MG63 (cell line): ENCODE measurements at regions not wholly inside any gene's neighbourhood (a gene's known extent, or its start where the extent isn't known, plus 50 kb on each side); places are given as distances from the start of the nearest gene placed in this dataset.

Experiments
- DNase-seq: peaks from one replicate; pipeline ENCODE4 v3.0.0-alpha.2; 2020
- H3K27me3 ChIP-seq: fragments of 250-450 bp; sonication (Bioruptor Pico); 2 replicates; pipeline ENCODE4 v1.5.1; 2020; ENCODE audit warnings: mild to moderate bottlenecking, moderate library complexity
- H3K36me3 ChIP-seq: fragments of 250-450 bp; sonication (Bioruptor Pico); 2 replicates; pipeline ENCODE4 v1.5.1; 2020; ENCODE audit warnings: mild to moderate bottlenecking, moderate library complexity
- H3K4me3 ChIP-seq: fragments of 250-450 bp; sonication (Bioruptor Pico); 2 replicates; pipeline ENCODE4 v1.5.1; 2020; ENCODE audit warnings: mild to moderate bottlenecking, moderate library complexity
- H3K9me3 ChIP-seq: fragments of 250-450 bp; sonication (Bioruptor Pico); 2 replicates; pipeline ENCODE4 v1.5.1; 2020; ENCODE audit warnings: mild to moderate bottlenecking, moderate library complexity

DNA sequence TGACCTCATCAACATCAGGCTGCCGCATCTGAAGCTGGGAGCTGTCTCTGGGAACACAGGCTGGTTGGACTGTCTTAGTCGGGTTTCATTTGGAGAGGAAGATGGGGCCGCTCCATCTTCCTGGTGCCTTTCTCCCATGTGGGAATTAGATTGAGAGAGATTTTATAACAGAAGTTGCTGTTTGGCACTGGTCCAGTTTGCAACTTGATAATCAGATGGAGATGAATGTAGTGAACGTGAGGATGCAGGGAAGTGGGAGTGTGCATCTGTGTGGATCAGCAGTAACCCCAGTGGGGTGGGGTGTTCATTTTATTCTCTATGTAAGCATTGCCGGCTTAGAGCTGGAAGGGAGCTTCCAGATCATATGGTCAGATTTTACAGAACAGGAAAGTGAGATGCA is 250.9 kb downstream of the DCDC2C start:
- DNase-seq, result no peak
- no peaks in the 10 kb centered on the region for H3K9me3 ChIP-seq
- no peaks in the 10 kb centered on the region for H3K27me3 ChIP-seq
- H3K4me3 ChIP-seq, result no peak overlapping the region
- no peaks in the 10 kb centered on the region for H3K36me3 ChIP-seq

DNA sequence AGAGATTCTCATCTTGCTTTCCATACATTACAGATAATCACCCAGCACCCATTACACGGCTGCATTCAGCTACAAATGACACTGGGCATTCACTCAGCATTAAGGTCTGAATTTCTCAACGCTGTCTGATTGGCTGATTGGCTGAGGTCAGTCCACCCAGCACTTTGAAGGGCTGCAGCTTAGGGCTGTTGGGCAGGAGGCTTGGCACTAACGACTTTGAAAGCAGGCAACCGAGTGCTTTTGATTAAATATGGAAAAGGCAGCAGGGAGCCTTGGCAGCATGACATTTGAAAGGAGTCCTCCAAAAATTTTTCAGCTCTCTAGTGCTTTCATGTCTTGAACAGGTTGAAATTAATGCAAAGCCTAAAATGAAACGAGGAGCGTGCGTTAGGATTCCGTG is 253.0 kb downstream of the DCDC2C start:
- DNase-seq, result no peak
- Histone ChIP-seq H3K4me3 (no peak overlapping the region), H3K27me3 (no peaks in the 10 kb centered on the region), H3K9me3 (no peaks in the 10 kb centered on the region), H3K36me3 (no peaks in the 10 kb centered on the region)

DNA sequence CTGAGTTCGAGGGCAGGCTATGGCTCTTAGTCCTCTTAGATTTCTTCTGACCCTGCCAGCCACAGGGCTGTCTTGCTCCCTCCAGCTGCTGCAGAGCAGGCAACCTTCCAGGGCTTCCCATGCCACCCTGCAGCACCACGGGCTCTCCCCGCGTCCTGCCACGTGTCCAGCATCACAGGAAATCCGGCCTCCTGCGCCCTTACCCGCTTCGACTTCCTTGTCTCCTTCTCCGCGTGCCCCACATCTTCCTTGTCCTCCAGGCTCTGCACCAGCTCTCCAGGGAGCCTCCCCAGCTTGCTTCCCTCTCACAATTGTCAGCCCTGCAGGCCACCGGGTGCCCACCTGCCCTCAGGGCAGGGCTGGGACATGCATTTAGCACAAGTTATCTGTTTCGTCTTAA is 253.5 kb downstream of the DCDC2C start:
- Histone ChIP-seq H3K4me3 (no peak overlapping the region), H3K36me3 (no peaks in the 10 kb centered on the region), H3K9me3 (no peaks in the 10 kb centered on the region), H3K27me3 (no peaks in the 10 kb centered on the region)
- DNase-seq, result no peak

DNA sequence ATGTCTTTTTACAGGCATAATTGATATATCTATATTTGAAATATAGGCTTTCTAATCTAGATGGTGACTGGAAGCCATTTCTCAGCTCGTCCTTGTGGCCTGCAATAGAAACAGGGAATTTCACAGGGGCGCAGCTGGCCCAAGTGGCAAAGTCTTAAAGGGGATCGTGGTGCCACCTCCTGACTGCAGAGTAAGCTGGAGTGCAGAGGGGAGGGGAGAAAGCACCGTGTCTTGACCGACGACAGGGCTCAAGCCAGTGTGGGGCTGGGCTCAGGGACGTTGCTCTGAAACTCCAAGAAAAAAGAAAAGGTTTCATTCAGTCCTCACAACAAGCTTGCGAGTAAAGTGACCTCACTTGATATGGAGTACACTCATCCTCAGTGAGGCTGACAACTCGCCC is 255.1 kb downstream of the DCDC2C start:
- no peaks in the 10 kb centered on the region for H3K27me3 ChIP-seq
- no peak for DNase-seq
- no peaks in the 10 kb centered on the region for H3K9me3 ChIP-seq
- no peak overlapping the region for H3K4me3 ChIP-seq
- no peaks in the 10 kb centered on the region for H3K36me3 ChIP-seq

DNA sequence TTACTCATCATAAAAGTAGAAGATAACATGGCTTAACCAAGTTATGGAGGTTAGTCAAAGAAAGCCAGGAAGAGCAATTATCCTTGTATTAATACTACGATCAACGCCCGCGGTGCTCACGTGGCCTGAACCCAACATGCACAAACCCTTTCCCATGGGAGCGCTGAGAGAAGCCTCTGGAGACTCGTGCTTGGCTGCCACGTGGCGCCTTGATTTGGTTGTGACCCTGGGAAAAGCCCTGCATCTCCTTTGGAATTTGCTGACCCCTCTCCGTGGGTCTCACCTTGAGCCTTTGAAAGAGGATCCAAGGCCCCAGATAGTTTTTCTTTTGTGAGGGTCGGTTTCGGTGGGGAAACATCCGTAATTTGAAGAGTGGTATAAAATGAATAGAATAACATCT is 255.6 kb downstream of the DCDC2C start:
- Histone ChIP-seq H3K9me3 (no peaks in the 10 kb centered on the region), H3K27me3 (no peaks in the 10 kb centered on the region), H3K4me3 (no peak overlapping the region), H3K36me3 (no peaks in the 10 kb centered on the region)
- DNase-seq, result no peak

DNA sequence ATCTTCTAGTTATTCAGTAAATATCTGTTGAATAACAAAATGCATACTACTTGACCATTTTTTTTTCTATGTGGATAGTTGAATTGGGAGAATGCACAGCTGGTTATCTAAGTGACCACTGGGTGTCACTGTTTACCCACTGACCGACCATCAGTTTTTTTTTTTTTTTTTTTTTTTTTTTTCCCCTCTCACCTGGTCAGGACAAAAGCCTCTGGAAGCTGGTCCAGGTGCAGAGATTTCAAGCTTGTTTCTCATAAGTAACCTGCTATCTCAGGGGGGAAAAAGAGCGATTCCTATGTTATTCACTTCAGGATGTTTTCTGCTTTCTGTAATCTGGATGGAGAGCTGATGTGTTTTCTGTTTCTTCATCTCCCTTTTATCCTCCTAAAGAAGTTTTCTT is 256.0 kb downstream of the DCDC2C start:
- H3K27me3 ChIP-seq, result no peaks in the 10 kb centered on the region
- no peaks in the 10 kb centered on the region for H3K36me3 ChIP-seq
- no peaks in the 10 kb centered on the region for H3K9me3 ChIP-seq
- DNase-seq, result no peak
- H3K4me3 ChIP-seq, result no peak overlapping the region

DNA sequence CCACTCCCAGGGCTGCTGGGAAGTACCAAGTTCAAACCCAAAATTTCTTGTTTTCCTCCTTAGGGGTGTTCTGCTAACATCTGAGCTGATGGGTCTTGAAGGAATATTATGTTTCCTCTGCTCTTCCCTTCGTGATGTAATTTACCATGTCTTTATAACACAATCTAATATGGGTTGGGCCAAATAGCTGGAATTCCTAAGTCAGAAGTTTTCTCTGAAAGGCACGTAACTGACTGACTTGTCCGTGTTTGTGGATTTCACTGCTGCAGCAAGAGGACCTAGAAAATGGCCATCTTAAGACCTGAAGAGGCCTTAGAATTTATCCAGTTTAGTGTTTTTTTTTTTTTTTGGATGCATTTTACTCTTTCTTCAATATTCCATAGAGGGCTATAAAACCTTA is 256.7 kb downstream of the DCDC2C start:
- H3K9me3 ChIP-seq, result no peaks in the 10 kb centered on the region
- H3K36me3 ChIP-seq, result no peaks in the 10 kb centered on the region
- H3K27me3 ChIP-seq, result no peaks in the 10 kb centered on the region
- no peak overlapping the region for H3K4me3 ChIP-seq
- DNase-seq, result no peak

DNA sequence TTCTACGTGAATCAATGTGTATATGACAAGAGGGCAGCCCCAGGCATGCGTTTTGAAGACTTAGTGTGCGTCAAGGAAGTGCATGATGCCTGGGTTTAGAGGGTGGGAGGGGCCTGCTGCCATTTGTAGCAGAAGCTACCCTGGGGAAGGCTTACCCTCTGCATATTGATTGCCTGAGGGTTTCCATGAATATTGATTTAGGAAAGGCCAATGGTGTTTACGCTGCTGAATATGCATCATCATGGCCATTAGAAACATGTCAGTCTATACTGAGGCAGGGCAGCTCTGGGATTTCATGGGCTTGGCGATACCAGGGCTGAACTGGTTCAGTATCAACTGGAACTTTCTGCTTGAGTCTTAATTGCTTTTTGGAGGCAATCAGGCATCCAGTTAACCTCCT is 259.3 kb downstream of the DCDC2C start:
- no peaks in the 10 kb centered on the region for H3K36me3 ChIP-seq
- H3K27me3 ChIP-seq, result no peaks in the 10 kb centered on the region
- H3K9me3 ChIP-seq, result no peaks in the 10 kb centered on the region
- no peak overlapping the region for H3K4me3 ChIP-seq
- DNase-seq, result no peak

DNA sequence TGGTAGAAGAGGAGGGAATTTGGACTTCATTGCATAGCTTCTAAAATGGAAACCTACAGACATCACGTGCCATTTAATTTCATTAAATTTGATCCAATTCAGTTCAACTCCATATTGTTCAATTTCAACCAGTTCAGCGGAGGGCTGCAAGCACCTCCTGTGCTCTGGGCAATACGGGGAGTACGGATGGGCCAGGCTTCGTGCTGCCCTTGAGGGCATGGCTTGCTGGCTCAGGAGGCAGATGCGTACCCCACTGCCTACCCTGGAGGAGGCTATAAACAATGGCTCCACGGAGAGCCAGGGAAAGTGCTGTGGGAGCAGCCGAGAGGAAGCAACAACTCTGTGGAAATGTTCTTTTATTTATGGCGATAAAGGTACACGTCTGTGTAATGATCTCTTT is 261.8 kb downstream of the DCDC2C start:
- H3K9me3 ChIP-seq, result no peaks in the 10 kb centered on the region
- no peaks in the 10 kb centered on the region for H3K36me3 ChIP-seq
- DNase-seq, result no peak
- no peaks in the 10 kb centered on the region for H3K27me3 ChIP-seq
- no peak overlapping the region for H3K4me3 ChIP-seq

DNA sequence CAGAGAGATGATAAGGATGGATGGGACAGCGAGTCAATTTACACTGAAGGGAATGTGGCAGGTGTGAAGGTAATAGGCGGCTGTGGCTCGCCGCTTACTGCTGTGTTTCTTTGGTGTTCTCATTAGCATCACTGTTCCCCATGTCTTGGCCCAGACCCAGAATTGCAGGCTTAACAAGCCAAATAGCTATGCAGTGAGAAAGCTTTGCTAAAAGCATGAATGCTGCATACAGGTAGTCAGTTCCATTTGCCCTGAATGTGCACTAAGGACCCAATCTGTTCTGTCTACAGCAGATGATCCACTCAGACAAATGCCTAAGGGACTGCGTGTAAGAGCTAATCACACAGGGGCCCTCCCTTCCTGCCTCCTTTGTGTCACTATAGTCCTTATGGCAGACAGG is 262.6 kb downstream of the DCDC2C start:
- H3K9me3 ChIP-seq, result no peaks in the 10 kb centered on the region
- H3K27me3 ChIP-seq, result no peaks in the 10 kb centered on the region
- no peak for DNase-seq
- no peak overlapping the region for H3K4me3 ChIP-seq
- no peaks in the 10 kb centered on the region for H3K36me3 ChIP-seq

DNA sequence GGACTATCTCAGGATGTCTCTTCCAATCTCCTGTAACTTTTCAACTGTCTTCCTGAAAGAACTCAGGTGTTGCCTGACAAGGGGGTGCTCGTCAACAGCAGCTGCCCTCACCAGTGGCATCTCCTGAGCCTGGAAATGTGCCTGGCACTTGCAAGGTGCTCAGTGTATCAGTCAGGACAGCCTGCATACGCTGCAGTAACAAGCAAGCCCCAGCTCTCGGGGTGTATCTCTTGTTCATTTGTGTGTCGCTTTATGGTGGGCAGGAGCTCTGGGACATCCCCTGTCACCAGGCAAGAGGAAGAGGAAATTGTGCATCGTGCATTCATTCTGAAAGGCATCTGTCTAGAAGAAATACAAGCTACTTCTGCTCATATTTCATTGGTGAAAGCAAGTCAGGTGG is 263.1 kb downstream of the DCDC2C start:
- DNase-seq, result no peak
- no peaks in the 10 kb centered on the region for H3K36me3 ChIP-seq
- no peaks in the 10 kb centered on the region for H3K27me3 ChIP-seq
- H3K9me3 ChIP-seq, result no peaks in the 10 kb centered on the region
- H3K4me3 ChIP-seq, result no peak overlapping the region

DNA sequence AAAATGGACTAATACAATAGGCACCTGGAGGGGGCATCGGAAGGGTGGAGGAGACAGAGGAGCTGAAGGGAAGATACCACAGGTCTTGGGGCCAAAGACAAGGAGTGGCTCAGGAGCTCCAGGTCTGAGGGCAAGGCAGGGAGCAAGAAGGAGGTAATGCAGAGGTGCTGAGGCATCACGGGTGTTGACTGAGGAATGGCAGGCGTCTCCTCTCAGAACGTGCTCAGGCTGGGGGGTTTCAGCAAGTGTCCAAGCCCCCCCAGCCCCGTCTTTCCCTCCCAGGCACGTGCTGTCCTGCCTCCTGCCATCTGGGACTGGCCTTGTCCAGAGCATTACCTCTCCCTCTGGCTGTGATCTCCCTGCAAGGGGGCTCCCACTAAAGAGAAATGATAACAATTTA is 265.4 kb downstream of the DCDC2C start:
- Histone ChIP-seq H3K27me3 (no peaks in the 10 kb centered on the region), H3K9me3 (no peaks in the 10 kb centered on the region), H3K36me3 (no peaks in the 10 kb centered on the region), H3K4me3 (no peak overlapping the region)
- no peak for DNase-seq

DNA sequence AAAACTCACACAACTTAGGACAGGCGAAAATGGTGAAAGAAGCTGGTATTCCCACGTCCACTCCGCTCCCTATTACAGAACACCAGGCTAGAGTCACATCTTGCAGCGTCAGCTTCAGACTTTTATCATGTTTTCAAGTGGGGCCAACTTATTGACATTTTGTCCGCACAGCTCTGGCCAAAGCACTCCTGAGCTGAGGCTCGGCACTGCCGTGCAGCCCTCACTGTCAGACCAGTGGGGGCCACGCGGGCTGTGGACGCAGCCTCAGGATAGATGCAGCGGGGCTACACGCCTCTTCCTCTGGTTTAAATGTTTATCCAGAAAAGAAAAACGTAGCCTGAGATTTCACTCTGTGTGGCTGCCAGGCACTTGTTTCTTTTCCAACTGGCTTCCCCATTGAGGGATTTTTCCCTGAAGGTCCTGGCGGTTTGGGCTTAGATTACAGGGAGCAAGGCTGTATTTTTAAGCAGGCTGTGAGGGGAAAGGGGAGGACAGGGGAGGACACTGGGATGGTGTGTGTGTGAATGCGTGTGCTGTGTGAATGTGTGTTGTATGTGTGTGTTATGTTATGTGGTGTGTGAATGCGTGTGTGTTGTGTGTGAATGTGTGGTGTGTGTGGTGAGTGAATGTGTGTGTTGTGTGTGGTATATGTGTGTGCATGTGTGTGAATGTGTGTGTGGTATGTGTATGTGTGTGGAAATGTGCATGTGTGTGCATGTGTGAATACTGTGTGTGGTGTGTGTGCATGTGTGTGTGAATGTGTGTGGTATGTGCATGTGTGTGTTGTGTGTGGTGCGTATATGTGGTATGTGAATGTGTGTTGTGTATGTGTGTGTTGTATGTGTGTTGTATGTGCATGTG is 267.6 kb downstream of the DCDC2C start:
- Histone ChIP-seq H3K27me3 (no peaks in the 10 kb centered on the region), H3K36me3 (no peaks in the 10 kb centered on the region), H3K9me3 (no peaks in the 10 kb centered on the region), H3K4me3 (no peak overlapping the region)
- no peak for DNase-seq

DNA sequence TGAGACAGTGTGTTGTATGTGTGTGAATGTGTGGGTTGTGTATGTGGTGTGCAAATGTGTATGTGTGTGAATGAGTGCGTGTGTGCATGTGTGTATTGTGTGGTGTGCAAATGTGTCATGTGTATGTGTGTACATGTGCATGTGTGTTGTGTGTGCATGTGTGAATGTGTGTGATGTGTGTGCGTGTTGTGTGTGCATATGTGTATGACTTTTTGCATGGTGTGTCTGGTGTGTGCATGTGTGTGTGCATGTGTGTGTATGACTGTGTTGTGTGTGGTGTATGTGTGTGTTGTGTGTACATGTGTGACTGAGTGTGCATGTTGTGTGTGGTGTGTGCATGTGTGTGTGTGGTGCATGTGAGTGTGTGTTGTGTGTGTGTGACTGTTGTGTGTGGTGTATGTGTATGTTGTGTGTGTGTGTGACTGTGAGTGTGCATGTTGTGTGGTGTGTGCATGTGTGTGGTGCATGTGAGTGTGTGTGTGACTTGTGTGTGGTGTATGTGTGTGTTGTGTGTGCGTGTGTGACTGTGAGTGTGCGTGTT is 268.3 kb downstream of the DCDC2C start:
- H3K27me3 ChIP-seq, result no peaks in the 10 kb centered on the region
- H3K9me3 ChIP-seq, result no peaks in the 10 kb centered on the region
- H3K4me3 ChIP-seq, result no peak overlapping the region
- no peaks in the 10 kb centered on the region for H3K36me3 ChIP-seq
- DNase-seq, result no peak

DNA sequence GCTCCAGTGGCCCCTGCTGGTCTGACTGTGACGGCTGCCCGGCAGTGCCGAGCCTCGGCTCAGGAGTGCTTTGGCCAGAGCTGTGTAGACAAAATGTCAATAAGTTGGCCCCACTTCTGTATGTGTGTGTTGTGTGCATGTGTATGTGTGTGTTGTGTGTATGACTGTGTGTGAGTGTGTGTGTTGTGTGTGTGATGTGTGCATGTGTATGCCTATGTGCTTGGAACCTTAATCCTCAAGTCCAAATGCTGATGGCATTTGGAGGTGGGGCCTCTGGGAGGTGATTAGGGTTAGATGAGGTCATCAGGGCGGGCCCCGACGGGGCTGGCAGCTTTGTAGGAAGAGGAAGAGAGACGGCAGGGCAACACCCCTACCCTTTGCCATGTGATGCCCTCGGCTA is 269.0 kb downstream of the DCDC2C start:
- DNase-seq, result no peak
- Histone ChIP-seq H3K36me3 (no peaks in the 10 kb centered on the region), H3K9me3 (no peaks in the 10 kb centered on the region), H3K27me3 (no peaks in the 10 kb centered on the region), H3K4me3 (no peak overlapping the region)

DNA sequence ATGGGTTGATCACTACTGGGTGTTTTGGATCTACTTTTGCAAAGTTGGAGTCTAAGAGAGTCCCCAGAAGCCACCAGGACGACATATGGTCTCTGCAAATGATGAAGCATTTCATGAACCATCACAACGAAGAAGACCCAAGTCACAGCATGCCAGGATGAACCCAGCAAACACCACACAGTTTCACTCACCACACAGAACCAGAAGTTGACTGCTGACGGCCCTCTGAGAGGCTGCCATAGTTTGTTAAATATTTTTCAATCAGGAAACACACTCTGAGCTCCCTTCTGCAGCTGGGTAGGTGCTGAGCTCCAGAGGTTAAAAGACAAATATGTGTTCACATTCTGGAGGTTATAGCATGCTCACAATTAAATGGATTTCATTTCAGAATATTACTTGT is 271.4 kb downstream of the DCDC2C start:
- DNase-seq, result no peak
- Histone ChIP-seq H3K36me3 (no peaks in the 10 kb centered on the region), H3K27me3 (no peaks in the 10 kb centered on the region), H3K9me3 (no peaks in the 10 kb centered on the region), H3K4me3 (no peak overlapping the region)

DNA sequence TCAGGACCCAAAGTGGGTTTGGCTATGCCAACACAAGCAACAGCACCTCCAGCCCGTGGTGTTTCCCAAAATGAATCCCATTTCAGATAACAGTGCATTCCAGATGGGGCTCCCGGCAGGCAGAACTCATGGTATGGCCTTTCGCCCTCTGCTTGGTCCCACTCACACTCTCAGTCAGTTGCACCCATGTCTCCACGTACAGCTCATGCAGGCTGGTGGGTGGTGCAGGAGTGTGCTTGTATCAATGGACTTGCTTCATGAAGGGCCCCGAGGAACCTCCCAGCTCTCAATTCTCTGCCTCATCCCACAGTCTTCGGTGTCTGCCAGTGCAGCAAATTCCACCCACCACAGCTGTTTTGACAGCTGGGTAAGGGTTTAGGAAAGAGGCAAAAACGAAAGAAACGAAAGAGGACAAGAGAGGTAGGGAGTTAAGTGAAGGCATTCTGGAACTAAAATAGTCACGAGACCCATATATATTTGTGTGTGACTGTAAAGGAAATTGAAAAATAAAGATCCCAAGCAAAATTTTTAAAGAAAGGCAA is 278.1 kb downstream of the DCDC2C start:
- Histone ChIP-seq H3K4me3 (no peak overlapping the region), H3K9me3 (no peaks in the 10 kb centered on the region), H3K36me3 (no peaks in the 10 kb centered on the region), H3K27me3 (no peaks in the 10 kb centered on the region)
- no peak for DNase-seq

DNA sequence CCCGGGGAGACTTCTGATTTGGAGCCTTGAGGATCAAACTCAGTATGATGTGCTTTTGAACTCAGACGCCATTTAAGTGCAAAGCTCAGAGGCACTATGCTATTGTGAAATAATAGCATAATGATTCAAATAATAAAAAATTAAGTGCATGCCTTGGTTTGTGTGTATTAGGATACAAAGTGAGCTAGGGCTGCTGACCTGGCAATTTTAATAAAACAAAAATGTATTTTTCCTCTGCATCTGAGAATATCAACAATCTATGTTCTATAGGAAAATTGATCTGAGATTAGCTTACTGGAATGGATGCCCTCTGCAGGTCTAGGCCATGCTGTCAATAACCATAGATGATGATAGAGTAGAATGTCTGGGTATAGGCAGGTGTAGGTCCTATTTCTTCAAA is 278.8 kb downstream of the DCDC2C start:
- peaks cover 2% of the 10 kb centered on the region; the same call in 1 of the 2 replicates for H3K27me3 ChIP-seq
- H3K4me3 ChIP-seq, result no peak overlapping the region
- no peak for DNase-seq
- no peaks in the 10 kb centered on the region for H3K9me3 ChIP-seq
- H3K36me3 ChIP-seq, result no peaks in the 10 kb centered on the region
